ENCODE measurements at regions not wholly inside any gene's neighbourhood (a gene's known extent, or its start where the extent isn't known, plus 50 kb on each side); places are given as distances from the start of the nearest gene placed in this dataset.

GRCh38 chr7:36083626-36084380 is 69.3 kb upstream of the EEPD1 start:
- no peak for FAIRE-seq
- Histone ChIP-seq H3K4me1 (replicated peaks in 1 of 2; ENCODE audit: control insufficient read depth in 2 of 2, insufficient read depth in 2 of 2, low read length in 2 of 2) (peaks cover 0 to 11% of the 10 kb centered on the region in 2 experiments; a peak in 2 of 5 replicates), H4K20me1 (replicated peaks; ENCODE audit: control insufficient read depth, insufficient read depth, low read length) (no peaks in the 10 kb centered on the region; the same call in 1 of the 2 replicates), H3K9me1 (ENCODE audit: control insufficient read depth, insufficient read depth, low read length) (no peaks in the 10 kb centered on the region), H3K79me2 (ENCODE audit: control insufficient read depth, insufficient read depth, low read length) (no peaks in the 10 kb centered on the region), H3K4me3 (no peak overlapping the region), H3K27ac (ENCODE audit: extremely low read depth, low read depth, low read length) (no peak overlapping the region), H3K9me3 (replicated peaks; ENCODE audit: control insufficient read depth, insufficient read depth, low read depth, low read length) (no peaks in the 10 kb centered on the region; the same call in 1 of the 2 replicates), H3K9ac (ENCODE audit: insufficient read depth in 1 of 2, low read depth in 2 of 2, low read length in 2 of 2) (no peak overlapping the region), H2AFZ (ENCODE audit: low read depth, low read length) (no peak overlapping the region), H3K27me3 (ENCODE audit: control insufficient read depth in 2 of 2, insufficient read depth in 2 of 2, low read length in 2 of 2) (peaks cover 14 to 57% of the 10 kb centered on the region in 2 experiments), H3K4me2 (ENCODE audit: insufficient read depth, low read length) (no peak overlapping the region; the same call in 1 of the 2 replicates), H3K36me3 (ENCODE audit: control insufficient read depth, insufficient read depth, low read length) (no peaks in the 10 kb centered on the region)
- TF ChIP-seq BCL6 (CRISPR knock-in tag; IDR thresholded peaks at IDR 0.05): no peak
- no peak for TF ChIP-seq XRCC4 (IDR thresholded peaks at IDR 0.05; ENCODE audit: extremely low read depth, insufficient read depth, insufficient read length)
- TF ChIP-seq, protein P1, sequence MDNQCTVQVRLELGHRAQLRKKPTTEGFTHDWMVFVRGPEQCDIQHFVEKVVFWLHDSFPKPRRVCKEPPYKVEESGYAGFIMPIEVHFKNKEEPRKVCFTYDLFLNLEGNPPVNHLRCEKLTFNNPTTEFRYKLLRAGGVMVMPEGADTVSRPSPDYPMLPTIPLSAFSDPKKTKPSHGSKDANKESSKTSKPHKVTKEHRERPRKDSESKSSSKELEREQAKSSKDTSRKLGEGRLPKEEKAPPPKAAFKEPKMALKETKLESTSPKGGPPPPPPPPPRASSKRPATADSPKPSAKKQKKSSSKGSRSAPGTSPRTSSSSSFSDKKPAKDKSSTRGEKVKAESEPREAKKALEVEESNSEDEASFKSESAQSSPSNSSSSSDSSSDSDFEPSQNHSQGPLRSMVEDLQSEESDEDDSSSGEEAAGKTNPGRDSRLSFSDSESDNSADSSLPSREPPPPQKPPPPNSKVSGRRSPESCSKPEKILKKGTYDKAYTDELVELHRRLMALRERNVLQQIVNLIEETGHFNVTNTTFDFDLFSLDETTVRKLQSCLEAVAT (IDR thresholded peaks at IDR 0.05): no peak
- DNase-seq (ENCODE audit: extremely low read depth in 1 of 4, low spot score in 3 of 4): no peak
- ChIA-PET CTCF (ENCODE audit: low intra/inter-chr PET ratio) (no interaction called here), POLR2A (interaction anchor here (1.3 kb wide), 1 partner anchor 8 kb away, joined by 4 read pairs; no protein-coding TSS in a partner anchor)
- in situ Hi-C loops (cut with MboI) (no loop called here), intact Hi-C loops (cut with micrococcal nuclease) (loop anchor here (1.0 kb wide), 1 partner anchor 207 kb away; no protein-coding TSS in a partner anchor)
- no TSS peak for BruUV-seq (replicated peaks)
- 4% methylated on average over 11 of the region's 12 CpGs for WGBS (ENCODE audit: insufficient coverage, low coverage, missing lambda C conversion rate)
- ATAC-seq: no peak
